Ishikawa (cell line): ENCODE measurements at regions not wholly inside any gene's neighbourhood (a gene's known extent, or its start where the extent isn't known, plus 50 kb on each side); places are given as distances from the start of the nearest gene placed in this dataset.

Experiments
- CREB1 ChIP-seq: IDR thresholded peaks from 2 replicates; pipeline ENCODE4 v1.6.1; 2012; ENCODE audit warnings: low read depth
- EGR1 ChIP-seq: IDR thresholded peaks from 2 replicates; pipeline ENCODE4 v1.6.1; 2012
- EP300 ChIP-seq: IDR thresholded peaks from 2 replicates; pipeline ENCODE4 v1.6.1; 2012; ENCODE audit warnings: borderline replicate concordance
- RAD21 ChIP-seq: IDR thresholded peaks from 2 replicates; pipeline ENCODE4 v1.6.1; 2012; ENCODE audit warnings: low read depth
- REST ChIP-seq: IDR thresholded peaks from 2 replicates; pipeline ENCODE4 v1.6.1; 2012; ENCODE audit warnings: low read depth, mild to moderate bottlenecking
- TAF1 ChIP-seq: IDR thresholded peaks from 2 replicates; pipeline ENCODE4 v1.6.1; 2012; ENCODE audit warnings: low read depth, mild to moderate bottlenecking
- TEAD4 ChIP-seq: IDR thresholded peaks from 2 replicates; pipeline ENCODE4 v1.6.1; 2012

DNA sequence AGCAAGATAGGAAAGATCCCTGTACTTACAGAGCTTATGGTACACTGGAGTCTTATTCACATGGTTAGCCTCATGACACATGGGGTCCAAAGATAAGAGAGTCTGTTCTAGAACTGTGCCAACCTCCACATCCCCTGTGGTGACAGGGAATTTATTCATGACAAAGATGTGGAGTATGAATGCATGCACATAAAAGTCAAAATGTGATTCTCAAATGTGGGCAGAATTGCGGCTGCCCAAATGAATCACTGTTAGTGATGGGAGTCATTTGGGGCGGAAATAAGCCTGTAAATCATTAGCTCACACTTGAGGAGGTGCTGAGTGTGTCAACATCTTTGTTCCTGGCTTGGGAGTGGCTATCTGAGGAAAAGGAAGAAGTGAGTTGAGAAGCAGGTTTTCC is 560.6 kb downstream of the SLC4A3 start:
- no peak for TF ChIP-seq CREB1
- TF ChIP-seq EGR1 = no peak
- no peak for TF ChIP-seq EP300
- TF ChIP-seq REST = no peak
- no peak for TF ChIP-seq TAF1
- no peak for TF ChIP-seq RAD21
- TF ChIP-seq TEAD4 = no peak
